Fibroblast of the conjunctiva (primary cell): ENCODE measurements at regions not wholly inside any gene's neighbourhood (a gene's known extent, or its start where the extent isn't known, plus 50 kb on each side); places are given as distances from the start of the nearest gene placed in this dataset.
"Not testable (repeated sequence)": the region's sequence is repeated elsewhere in the genome, so short reads cannot be mapped to it uniquely, and the experiment has no call there.

ENCODE experiments used
- DNase-seq: peaks from one replicate; pipeline ENCODE4 v3.0.0-alpha.2; 2010; ENCODE audit warnings: low read depth

DNA sequence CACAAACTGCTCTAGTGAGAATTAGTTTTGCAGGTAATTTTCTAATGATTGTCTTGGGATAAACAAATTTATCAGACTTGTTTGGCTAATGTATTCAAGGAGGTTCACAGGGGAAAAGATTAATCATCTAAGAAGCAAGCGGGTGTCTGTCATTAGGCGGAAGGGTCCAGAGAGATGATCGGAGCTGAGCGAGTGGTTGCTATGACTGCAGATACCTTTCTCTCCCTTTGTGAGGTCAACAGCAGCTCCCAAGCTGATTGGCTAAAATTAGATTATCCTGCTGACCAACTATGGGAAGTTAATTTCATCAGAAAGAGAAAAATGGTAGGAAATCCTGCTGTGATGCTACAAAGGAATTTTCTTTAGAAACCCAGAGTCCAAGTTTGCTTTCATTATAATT lies 276.0 kb downstream of the SOX2 start:
- DNase-seq: no peak

DNA sequence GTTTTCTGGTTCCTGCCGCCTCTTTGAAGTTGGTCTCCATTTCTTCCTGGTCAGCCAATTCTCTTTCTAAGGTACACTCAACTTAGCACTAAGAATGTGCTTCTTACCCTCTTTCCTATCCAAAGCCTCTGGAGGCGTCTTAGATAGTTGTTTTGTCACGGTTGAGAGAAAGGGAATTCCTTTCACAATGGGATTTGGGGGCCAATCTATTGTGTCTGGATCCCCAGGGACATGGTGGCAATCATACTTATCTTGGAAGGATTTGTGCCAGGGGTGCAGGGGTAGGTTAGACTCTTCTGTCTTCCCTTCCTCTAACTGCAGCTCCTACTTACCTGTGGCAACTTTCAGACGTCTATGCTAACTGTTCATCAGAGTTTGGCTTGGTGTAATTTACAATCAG lies 287.1 kb downstream of the SOX2 start:
- DNase-seq: no peak

DNA sequence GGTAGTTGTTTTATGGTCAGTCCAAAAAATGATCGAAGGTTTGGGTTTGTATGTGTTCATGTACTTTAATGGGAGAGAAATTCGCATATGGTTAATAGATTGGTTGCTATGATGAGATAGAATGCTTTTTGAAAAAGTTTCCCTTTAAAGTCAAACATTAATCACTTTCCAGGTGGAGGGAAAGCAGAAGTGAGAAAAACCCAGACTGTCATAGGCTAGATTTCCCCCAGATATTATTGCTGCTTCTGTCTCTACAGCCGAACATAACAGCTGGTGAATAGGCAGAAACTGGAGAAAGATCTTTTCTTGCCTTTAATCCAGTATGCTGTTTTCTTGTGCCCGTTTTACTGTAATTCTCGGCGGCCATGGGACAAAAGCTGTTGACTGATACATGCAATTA lies 287.6 kb downstream of the SOX2 start:
- no peak for DNase-seq

DNA sequence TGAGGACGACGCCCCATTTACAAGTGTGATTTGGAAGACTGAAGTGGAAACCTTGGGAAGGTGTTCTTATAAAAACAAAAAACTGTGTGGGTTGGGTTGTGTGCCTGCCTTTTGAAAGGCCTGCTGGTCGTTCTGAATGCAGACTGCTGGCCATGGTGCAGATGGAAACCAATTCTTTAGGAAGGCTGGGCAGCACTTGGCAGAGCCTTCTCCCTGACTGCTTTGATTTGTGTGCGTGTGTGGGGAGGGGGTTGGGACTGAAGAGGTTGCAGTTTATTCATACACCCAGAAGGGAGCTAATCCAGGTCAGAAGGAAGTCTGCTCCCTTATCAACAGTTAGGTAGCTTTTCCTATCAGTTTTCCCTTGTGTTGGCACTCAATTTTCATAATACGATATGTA lies 288.7 kb downstream of the SOX2 start:
- DNase-seq: no peak

DNA sequence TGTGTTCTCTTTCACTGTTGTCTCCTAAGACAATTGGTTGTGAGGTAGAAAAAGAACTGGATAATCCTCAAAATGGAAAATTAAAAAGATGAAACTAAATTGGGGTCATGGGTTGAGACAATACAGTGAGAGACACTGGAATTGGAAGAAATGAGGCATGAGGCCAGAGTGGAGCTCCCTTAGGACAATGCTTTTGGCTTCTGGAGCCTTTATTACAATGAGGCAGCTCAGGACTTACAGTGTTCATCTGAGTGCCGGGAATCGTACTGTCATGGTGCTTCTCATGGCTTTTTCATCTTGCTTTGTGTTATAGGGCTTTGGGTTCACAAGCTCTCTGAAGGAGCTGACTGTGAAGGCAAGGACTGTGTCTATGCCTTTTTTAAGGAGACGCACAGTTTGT lies 293.5 kb downstream of the SOX2 start:
- no peak for DNase-seq

DNA sequence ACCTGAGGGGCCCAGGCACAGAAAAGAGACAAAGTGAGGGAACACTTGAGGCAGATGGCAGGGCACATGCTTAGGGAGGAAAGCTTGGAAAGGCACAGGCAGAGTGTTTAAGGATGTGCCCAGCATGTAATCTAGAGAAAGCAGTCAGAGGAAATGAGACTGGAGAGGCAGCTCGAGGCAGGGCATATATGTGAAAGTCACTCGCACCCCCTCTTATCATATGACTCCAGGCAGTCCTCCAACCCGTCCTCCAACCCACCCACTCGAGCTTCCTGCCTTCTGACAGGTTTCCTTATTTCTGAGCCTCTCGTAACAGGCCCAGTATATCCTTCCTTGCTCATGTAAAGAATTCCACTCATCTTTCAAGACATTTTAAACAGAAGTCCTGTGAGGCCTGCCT lies 294.0 kb downstream of the SOX2 start:
- no peak for DNase-seq

DNA sequence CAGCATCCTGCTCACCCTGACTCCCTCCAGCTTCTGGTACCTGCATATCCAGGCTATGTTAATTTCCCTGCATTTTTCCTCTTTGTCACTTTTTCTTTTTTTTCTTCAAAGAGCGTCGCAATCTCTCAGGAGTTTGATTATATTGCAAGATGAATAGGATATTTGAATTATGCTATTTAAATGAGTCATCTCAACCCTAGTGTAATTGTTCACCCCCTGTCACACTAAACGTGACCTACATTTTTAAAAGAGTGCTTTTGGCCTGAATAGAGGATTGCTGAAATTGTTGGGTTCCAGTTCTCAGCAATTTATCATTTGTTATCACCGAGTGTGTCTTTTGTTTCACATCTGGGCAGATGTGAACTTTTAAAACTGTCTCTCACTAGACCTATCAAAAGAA lies 294.7 kb downstream of the SOX2 start:
- DNase-seq: no peak

DNA sequence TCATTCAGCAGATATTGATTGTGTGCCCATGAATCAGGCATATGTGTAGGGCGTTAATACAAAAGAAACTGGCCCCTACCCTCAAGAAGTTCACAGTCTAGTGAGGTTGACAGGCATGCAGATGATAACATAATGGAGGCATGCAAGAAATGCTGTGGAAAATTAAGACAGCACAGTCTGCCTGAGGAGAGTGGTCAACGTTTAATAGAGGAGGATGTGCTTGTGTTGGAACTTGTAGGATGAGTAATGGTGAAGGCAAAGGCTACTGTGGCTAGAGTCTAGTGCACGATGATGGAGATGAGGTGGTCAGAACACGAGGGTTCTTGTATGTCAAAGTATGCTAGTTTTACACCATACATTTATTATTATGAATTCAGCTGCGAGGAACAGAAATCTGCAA lies 295.7 kb downstream of the SOX2 start:
- DNase-seq: no peak

DNA sequence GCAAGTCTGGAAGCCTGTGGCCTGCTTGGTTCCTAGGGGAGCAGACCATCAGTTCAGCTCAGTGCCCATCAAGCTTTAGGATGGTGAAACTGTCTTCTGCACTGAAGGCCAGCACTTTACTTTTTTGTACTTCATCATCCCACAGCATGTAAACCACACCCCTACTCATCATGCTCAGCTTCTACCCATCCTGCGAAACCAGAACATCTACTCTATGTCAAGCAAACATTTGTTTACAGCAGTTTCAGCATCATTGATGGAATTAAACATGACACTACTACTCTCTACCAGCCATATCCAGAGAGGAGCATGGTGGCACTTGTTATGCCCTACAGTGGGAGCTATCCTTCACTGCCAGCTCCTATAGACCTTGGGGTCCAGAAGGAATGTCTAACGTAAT lies 306.6 kb downstream of the SOX2 start:
- DNase-seq: no peak

DNA sequence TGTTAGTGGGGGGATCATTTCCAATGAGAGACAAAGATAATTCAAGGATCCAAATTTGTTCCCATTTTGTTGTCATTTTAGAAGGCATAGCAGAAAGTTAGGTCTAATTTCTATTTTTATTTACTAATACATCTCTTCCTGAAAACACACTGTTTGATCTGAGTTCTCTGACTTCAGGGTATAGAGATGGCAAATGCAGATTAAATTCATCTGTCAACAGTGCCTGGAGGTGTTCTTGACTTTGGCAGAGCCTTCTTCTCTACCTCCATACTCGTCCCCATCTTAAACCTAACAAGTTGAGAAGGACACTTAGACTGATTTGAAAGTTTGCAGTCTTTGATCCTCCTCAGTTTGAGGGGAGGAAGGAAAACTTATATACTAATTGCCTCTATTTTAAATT lies 308.2 kb downstream of the SOX2 start:
- no peak for DNase-seq

DNA sequence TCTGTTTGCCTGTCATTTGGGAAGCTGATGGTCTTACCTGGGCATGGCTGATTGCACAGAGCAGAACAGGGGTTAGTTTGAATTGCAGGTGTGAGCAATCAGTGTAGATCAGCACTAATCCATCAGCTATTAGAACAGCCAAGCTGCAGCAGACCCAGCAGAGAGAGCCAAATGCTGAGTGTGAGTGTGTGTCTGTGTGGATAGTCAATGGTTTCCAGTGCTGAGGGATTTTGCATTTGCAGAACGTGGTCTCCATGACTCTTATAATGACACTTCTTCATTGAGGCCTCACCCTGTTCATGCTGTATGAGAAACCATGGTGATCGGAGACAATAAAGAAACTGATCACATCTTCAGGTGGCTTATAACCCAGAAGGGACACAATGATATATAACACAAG lies 312.1 kb downstream of the SOX2 start:
- no peak for DNase-seq

DNA sequence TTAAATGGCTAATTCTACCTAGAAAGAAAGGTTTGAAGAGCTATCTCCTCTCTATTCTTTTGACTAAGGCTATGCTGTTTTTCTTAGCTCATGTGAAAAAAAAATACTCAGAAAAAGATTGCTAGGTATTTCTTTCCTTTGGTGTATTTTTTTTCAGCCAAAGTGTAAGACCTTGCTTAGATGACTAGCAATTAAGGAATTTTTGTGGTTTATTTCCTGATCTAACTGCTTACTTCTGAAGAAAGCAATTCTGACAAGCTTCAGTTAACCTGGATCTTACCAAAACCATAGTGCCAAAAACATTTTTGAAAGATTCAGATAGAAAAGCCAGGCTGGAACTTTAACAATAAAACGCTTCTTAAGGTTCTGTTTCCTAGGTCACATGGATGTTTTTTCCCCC lies 315.6 kb downstream of the SOX2 start:
- DNase-seq: no peak

DNA sequence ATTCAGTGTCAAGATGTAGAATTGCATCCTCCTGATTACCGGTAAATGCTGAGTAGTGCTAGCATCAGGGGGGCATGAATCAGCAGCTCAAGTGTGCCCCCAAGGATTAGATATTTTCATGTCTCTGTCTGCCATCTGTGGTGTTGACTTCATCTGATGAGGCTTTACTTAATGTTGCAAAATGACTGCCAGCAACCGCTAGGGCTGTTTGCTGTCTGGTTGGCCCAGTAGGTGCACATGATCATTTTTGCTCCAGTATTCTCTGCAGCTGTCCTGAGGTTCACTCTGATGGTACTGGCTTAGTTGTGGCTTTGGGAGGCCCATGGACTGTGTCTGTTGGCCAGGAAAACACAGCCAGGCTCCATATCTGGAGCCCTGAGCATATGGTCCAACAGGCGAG lies 316.4 kb downstream of the SOX2 start:
- no peak for DNase-seq

DNA sequence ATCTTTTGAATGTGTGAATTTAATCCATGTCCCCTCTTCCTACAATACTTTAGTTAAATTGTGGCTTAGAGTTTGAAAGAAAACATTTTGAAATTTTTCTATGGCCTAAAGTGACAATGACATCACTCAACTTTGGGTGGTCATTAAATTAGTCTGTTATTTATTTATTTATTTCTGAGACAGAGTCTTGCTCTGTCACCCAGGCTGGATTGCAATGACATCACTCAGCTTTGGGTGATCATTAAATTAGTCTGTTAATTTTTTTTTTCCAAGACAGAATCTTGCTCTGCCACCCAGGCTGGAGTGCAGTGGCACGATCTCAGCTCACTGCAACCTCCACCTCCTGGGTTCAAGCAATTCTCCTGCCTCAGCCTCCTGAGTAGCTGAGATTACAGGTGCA lies 322.5 kb downstream of the SOX2 start:
- DNase-seq: not testable (repeated sequence)

DNA sequence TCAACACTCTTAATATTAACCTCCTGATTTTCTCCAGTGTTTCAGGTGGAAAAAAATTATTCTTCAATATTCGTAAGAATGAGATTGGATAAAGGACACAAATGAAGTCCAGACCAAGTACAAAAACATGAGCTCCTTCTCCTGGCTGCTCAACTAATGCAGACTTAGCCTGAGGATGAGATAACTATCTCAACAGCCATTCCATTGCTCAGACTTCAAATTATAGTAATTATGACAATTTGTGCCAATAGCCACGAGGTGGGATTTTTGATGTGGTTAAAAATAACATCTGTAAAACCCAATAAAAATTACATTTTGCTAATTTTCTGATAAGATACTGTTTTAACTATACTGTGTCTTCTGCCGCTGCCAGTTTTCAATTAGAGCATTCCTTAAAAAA lies 323.6 kb downstream of the SOX2 start:
- no peak for DNase-seq

DNA sequence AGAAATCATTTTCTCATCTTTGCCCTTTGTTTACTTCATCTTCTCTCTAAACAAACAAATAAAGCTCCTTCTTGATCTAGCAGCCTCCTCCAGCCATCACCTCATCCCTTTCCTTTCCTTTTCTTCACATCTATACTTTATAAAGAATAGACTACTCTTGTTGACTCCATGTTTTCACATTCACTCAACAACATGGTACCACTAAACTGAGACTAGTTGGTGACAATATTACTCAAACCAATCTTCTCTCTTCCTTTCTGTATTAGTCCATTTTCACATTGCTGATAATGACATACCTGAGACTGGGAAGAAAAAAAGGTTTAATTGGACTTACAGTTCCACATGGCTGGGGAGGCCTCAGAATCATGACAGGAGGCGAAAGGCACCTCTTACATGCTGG lies 324.7 kb downstream of the SOX2 start:
- no peak for DNase-seq

DNA sequence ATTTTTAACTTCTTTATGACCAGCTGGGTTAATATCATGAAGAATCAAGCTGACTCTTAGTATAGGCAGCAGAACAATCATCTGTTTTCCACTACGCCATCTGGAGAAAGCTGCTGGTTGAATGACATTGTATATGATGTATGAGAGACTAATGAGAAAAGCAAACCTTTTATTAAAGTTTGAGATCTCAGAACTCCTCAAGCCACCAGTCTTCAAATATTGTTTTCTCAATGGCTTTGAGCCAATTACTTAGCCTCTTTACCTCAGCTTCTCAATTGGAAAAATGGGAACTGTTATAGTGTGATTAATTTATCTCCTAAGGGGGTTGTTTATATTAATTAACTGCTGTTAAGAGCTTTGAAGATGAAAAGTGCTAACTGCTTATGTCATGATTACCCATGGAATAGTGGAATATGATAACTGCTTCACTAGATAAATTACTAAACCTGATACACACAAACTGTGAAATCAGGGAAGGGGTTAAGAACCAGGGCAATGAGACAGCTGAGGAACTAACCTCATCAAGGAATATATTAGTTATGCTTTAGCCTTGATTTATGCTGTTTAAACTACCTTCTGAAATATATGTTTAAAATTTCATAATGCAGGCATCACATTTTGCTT lies 330.1 kb downstream of the SOX2 start:
- no peak for DNase-seq

DNA sequence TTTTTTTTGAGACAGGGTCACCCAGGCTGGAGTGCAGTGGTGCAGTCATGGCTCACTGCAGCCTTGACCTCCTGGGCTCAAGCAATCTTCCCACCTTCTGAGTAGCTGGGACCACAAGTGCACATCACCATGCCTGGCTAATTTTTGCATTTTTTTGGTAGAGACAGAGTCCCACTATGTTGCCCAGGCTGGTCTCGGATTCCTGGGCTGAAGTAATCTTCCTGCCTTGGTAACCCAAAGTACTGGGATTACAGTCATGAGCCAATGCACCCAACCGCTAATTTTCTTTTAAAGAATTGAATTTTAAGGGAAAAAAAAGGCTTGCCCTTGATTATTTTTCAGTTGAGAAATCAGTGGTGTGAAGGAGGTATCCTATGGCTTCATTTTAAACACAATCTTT lies 334.0 kb downstream of the SOX2 start:
- DNase-seq: no peak

DNA sequence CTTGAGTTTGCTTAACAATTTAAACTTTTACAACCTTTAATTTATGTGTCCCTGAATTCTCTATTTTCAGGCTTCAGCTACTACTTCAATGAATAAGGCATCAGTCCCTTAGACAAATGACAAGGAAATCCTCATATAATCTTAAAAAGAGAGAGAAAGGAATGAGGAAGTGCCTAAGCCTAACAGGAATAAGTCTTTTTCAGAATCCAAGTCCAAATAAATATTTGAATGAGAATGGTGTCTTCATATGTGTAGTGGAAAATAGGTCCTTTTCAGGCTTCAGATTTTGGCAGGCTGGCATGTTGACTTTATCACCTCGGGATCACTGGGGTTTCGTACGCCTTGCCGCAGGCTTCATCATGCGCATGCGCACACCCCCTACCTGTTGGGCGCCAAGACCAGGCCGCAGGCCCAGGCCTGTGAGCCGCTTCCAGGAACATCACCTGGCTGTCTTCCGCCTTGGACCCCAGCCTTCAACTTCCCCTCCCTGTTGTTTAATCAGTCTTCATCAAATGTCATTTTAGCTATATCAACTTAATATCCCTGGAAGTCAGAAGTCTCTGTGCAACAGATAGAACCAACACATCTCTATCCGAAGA lies 334.5 kb downstream of the SOX2 start:
- no peak for DNase-seq

DNA sequence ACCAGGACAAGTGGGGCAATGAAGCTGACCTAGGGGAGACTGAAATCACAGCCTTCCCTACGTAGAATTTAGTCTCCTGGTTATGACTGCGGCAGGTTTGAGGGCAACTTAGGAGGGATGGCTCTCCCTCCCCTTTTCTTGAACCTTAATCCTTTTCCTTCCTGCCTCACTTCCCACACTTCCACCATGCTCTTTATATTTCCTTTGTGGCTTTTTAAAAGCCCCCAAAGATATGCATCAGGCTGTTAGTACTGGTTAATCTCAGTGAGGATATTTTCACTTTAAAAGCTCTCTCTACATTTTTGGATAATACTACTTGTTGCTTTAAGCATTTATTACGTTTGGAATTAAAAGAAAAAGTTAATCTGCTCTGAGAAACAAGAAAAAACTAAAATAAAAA lies 339.2 kb downstream of the SOX2 start:
- DNase-seq: no peak

DNA sequence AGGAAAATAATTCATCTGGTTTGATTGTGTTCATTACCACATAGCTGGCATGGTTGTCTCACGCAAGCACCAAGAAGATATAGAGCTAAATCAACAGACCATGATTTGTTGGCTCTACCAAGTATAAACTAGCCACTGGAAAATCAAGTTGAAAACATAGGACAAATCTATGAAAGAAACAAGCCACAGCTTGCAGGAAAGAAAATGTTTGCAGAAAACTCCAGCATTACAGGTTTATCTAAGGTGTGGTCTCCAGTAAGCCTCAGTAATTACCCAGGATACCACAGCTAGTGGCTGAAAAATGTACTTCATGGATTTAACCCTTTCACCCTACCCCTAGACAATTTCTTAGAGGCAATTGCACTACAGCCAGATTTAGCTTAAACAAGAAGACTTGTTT lies 340.6 kb downstream of the SOX2 start:
- no peak for DNase-seq

DNA sequence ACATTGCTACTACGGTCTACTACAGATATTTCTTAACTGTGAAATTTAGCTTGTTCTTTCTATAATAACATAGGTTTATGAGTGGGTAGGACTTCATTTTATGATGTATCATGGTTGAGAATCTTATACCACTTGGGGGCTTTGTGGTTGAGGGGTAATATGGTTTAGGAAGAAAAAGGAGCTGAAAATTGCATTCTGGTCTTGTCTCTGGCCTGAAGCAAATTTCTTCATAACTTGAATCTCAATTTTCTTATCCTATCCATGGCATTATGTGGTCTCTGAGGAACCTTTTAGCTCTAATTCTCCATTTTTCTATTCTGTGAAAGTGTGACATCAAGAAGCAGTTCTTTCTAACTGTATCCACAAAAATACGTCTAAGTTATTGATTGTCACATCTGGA lies 341.0 kb downstream of the SOX2 start:
- DNase-seq: no peak

DNA sequence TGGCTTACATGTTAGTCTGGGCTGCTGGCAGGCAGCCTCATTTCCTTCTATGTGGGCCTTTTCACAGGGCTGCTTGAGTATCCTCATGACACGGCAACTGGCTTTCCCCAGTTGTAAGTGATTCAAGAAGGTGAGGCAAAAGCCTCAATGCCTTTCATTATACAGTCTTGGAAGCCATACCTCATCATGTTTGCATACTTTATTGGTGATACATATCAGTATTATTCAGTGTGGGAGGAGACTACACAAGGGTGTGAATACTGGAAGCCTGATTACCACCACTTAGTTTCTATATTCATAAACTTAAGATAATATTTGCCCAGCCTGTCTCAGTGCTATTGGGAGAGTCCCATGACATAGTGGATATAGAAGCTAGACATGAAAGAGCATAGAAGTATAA lies 346.8 kb downstream of the SOX2 start:
- no peak for DNase-seq

DNA sequence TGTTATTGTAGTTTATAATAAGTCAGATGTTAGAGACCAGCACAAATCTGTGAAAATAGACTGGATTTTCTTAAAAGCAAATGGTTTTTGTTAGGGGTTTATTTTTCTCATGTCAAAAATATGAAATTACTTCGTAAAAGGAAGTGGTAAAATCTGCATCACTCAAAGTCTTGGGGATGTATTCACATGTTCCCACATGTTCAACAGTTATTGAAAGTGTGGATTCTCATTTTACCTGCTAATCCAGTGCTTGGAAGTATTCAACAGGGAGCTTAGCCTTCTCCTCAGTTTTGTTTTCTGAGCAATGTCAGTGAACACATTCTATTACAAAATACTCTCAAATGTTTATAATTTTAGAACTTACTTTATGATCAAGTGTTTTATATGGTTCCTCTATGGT lies 352.0 kb downstream of the SOX2 start:
- DNase-seq: no peak

DNA sequence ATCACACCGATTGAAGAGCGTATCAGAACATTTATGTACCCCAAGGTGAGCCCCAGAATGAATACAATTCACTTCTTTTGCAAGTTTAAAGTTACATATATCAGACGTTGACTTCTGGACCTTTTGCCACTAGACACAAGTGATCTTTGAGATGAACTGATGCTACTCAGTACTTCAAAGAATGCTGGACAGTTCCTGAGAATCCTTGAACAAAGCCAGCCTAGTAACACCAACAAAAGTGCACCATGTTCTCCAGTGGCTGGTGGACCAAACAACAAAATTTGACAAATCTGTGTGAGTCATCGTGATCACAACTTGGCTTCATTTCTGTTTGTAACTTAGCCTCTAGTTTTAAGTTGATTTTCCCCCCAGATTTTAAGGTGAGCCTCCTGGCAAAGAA lies 355.7 kb downstream of the SOX2 start:
- no peak for DNase-seq
